Activated gamma-delta T cell treated with anti-CD3 and anti-CD28 coated beads, Interleukin-2, amount 50 U/mL, for 16 hours (primary cell): ENCODE measurements at regions not wholly inside any gene's neighbourhood (a gene's known extent, or its start where the extent isn't known, plus 50 kb on each side); places are given as distances from the start of the nearest gene placed in this dataset.

Experiments used
- DNase-seq: peaks from one replicate; pipeline ENCODE4 v3.0.0-alpha.2; 2020; ENCODE audit warnings: low read depth

DNA sequence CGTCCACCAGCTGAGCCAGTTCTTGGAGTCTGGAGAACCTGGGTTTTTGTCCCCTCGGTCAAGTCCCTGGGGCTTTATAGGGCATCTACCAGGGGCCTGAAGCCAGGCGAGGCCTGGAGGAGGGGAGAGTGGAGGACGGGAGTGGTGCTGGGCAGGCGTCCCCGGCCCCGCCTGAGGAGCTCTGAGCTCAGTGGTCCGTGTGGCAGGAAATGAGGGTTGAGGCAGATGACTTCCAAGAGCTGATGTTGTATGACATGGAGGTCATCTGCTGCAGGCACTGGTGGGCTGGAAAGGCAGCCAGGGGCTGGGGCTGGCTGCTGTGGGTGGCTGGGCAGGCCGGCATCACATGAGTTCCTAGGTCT, 118.5 kb upstream of the HS6ST1 start:
- DNase-seq: no peak

DNA sequence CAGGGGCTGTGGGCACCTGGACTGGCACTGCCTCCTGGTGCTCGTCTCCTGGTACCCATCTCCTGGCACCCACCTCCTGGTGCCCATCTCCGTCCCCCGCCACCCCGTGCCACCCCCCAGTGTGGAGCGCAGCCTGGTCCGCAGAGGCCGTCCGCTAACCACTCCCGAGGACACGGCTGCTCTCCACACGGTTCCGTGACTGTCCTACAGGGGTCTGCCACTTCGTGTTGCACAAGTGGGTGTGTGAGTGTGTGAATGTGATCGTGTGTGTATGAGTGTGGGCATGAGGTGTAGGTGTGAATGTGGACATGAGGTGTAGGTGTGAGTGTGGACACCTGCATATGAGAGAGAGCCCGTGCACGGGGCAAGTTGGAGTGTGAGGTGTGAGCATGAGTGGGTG, 119.4 kb upstream of the HS6ST1 start:
- no peak for DNase-seq

DNA sequence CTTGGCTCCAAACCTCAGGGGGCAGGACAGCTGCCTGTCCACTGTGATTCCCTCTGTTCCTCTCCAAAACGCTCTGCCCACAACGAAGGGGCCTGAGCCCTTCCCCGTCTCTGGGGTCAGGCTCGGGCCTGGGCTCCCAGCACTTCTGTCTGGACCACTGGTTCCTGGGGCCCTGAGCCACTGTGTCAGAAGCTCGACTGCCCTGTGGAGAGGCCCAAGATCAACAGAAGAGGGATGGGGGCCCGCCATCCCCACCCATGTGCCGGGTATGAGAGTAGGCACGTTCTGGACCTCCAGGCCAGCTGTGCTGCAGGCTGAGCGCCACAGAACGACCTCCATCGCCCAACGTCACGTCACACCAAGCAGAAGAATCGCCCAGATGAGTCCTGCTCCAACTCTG, 119.9 kb upstream of the HS6ST1 start:
- no peak for DNase-seq

DNA sequence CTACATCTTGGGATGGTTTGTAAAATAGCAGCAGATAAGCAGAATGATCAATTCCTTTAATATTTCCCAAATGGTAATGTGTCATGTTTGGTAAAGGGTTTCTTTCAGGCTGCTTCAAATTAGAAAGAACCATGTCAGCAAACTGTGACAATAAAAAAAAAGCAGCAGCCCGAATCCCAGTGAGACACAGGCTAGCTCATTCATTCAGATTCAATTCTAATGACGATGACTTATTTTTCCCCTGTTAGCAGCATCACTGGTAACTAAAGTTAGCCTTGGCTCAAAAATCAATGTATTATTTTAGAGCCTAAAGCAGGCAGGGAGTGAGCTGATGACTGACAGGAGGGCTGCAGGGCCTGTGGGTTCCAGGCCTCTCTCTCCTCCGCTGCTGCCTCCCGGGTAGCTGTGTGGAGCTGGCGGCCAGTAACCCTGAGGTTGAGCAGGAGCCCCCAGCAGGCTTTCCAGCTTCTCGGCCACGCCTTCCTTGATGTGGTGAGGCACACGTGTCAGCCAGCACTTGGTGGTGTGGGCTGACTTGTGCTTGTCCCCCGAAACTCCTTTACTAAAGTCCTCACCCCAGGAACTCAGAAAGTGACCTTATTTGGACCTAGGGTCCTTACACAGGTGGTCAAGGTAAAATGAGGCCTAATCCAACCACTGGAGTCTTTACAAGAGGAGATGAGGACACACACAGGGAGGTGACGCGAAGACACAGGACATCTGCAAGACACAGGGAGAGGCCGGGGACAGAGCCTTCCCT, 120.5 kb upstream of the HS6ST1 start:
- no peak for DNase-seq

DNA sequence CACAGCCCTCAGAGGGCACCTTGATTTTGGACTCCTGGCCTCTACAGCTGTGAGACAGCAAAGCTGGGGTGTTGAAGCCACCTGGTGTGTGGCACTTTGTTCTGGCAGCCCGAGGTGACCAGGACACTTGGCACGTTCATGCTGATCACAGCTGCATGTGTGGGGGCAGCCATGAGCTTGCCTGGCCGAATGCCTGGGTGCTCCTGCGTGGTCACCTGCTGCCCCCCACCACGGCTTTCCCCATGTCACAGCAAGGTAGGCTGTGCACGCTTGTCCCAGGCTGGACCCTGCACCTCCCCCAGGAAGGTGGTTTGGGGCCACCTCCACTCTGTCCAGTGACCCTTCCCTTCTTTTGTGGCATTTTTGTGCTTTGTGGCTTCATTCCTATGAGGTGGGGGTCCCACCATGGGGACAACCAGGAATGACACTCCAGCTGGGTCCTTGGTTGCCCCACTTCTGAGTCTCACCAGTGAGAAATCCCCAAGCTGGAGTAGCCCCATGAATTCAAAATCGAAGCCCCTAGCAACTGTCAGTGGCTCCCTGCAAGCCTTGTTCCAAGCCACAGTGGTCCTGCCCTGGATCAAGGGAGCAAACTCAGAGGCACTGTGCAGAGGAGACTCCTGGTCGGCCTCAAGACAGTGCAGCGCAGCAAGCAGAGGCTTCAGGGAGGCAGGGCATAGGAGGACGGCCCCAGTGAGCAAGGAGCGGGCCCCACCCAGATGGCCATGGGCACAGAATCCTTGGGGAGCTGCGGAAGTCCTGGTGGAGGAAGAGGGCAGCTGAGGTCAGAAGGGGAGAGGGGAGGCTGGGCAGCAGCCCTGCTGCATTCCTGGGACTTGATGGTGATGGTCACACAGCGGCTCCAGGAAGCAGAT, 121.4 kb upstream of the HS6ST1 start:
- DNase-seq: no peak

DNA sequence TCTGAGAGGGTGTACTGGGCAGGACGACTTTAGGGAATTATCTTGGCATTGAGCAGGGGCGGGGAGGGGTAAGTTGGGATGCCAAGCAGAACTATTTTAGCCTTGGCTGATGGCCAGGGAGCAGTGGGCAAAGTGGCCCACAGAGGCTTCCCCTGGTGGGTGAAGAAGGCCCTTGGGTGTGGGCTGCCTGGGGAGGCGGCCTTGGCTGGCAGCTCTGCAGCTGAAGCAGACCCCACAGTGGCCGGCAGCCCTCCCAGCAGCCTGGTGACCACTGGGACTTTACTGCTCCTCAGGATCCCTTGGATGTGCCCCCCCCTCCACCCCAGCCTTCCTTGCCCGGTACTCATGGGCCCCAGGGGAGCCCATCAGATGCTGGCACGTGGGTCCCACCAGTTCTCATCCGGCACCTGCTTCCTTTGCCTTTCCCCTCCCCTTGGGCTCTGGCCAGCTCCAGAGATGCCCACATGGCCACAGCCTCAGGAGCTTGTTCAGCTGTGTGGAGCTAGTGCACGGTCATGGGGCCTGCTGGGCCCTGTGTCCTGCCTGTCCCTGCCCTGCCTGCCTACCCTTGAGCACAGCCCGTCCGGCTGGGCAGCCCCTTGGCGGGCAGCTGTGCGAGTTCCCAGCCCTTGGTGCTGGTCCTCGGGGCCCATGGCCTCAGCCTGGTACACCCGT, 122.1 kb upstream of the HS6ST1 start:
- DNase-seq: no peak

DNA sequence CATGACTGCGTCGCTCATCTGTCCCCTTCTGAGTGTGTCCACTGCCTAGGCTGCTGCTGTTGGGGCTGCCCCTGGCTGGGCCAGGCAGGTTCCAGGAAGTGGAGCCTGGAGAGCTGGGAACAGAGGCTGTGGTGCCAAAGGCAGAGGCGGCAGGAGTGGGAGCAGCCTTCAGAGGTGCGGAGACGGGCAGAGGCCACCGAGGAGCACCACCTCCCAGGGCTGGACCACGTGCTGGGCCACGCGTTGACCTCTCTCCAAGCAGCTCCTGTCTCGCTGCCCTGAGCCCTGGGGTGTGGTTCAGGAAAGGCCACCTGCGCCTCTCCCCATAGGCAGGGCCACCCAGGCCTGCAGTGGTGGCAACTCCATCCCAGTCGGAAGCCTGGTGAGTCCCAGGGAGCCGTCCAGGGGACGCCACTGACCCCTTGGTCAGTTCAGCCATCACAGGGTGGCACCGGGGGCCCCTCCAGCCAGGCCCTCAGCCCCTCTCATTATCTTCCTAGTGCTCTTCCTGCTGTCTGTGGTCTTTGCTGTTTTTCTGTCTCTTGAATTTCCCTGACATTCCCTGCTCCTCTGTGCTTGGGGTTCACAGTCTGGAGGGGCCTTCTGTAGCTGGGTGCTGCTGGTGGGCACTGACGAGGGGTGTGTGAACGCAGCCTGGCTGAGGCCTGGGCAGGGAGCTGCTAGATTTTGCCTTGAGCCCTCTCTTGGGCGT, 122.8 kb upstream of the HS6ST1 start:
- DNase-seq: no peak

DNA sequence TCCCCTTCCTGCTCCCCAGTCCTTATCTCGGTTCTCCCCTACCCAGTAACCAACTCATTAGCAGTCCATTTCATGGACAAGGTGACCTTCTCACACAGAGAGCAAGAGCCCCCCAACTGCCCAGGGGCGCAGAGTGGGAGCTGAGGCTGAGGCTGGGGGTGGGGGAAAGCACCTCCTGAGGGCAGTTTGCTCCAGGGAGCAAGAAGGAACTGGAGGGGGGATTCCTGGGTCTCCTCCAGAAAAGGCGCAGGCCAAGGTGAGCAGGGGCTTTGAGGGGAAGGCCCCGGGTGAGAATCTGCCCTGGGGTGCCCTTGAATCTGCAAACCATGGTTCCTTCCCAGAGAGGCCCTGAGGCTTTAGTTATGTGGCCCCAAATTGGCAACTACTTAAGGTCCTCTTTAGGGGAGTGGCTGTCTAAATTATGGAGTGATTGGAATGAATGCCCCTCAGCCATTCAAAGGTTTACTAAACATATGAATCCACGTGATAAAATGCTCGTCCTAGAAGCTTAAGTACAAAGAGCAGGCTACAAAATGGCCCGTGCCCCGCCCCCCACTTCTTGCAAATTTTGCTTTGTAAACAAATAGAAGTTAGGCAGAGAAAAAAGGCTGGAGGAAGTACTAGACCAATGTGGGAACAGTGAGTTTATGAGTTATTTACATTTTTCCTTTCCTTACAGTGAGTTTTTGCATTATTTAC, 123.5 kb upstream of the HS6ST1 start:
- no peak for DNase-seq

DNA sequence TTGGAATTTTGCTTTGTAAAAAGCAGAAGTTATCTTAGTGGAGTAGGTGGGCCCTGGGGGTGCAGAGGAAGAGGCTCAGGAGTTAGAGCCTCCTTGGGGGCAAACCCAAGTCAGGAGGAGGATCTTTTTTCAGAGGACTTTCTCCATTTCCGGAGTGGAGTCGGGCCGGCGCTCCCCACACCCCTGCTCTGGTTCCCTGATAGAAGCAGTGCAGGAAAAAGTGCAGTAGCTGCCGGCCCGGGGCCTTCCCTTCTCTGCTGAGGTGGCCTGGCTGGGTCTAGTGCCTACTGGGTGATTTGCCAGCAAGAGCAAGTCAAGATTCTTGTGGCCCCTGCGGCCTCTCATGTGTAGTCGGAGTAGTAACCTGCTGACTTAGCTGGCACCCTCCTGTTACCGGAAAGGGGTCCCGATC, 124.2 kb upstream of the HS6ST1 start:
- DNase-seq: no peak

DNA sequence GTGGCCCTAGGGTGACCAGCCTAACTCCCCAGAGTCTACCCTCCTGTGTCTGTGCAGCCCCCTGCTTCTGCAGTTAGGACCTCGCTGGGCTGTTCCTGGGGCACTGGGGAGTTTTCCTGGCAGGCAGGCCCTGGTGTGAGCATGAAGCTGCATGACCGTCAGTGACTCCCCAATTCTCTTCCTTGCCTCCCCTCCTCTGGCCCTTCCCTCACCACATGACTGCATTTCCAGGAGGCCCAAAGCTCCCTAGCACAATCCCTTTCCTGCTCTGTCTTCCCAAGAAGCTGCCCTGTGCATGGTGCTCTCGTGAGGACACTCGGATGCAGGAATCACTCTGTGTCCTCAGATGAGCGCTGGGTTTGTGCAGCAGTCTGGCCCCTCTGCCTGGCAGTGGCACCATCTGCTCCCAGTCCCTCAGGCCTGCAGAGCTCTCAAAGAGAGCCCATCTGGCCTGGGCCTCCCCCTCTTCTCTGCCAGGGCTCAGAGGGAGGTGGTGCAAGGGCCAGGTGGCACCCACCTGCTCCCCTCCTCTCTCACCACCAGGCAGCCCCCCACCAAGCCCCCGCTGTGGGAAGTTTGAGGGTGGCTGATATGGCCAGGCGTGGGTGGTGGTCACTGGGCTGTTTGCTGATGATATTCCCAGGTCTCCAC, 125.6 kb upstream of the HS6ST1 start:
- DNase-seq: no peak

DNA sequence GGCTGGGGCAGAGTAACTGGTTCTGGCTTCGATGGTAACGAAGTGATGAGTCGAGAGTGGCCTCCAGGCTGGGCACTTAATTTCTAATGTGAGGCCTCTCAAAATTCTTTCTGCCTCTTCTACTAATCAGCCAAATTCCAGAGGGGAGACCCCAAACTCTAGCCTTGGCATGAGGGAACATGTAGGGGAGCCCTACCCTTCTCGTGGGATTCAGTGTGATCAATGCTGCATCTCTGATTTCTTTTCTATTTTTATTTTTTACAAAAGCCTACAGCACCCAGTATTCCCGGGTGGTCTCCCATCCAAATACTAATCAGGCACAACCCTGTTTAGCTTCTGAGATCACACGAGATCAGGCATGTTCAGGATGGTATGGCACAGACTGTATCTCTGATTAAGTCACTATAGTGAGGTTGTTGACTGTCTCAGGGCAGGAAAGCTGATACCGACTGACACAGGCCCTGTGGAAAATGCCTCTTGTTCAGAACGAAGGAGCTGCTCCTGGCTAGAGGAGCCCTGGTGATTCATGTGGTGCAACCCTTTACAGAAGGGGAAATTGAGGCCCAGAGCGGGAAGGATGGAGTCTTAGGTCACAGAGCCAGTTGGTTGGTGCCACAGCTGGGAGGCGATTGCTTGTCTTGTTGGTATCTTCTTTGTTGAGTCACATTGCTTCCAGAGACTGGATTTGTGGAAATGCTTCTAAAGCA, 126.3 kb upstream of the HS6ST1 start:
- DNase-seq: no peak

DNA sequence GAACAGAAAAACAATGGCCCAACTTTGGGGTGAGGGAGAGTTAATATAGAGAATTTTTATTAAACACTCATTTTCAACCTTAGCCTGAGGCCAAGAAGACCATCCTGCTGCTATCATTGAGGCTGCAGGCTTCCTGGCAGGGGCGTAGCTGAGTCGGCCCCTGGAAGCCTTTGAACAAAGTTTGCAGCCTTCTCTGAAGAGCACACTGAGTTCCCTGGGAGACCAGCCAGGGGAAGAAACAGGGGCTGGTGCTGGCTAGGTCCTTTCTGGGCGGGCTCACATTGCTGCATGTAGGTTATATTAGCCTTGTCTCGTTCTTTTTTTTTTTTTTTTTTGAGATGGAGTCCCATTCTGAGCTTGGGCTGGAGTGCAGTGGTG, 126.8 kb upstream of the HS6ST1 start:
- no peak for DNase-seq

DNA sequence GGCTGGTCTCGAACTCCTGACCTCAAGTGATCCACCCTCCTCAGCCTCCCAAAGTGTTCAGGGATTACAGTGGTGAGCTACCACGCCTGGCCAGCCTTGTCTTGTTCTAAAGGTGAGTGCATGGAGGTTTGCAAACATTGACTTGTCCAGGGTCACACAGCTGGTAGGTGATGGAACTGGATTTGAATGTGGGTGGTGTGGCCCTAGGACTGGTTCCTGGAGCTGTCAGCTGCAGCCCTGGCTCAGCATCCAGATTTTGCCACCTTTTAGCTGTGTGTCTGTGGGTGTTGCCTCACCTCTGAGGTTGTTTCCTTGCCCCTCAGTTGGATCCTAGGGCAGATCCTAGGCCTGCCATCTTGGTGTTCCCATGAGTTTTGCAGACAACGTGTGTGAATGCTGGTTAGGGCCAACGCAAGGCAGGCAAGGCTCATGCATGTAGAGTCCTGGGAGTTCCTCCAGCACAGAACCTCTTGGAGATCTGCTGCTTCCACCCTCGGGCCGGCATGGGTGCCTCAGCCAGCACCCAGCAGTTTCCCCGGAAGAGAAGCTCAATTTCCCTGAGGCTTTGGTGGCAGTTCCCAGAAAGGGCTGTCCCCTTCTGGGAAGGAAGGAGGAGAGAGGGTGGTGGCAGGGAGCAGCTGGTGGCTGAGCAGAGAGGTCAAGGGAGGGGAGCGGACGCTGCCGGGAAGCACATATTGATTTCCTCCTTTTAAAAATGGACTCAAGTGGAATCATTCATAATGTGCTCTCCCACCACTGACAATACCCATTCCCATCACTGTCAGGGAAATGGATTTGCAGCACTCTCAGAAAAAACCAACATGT, 127.6 kb upstream of the HS6ST1 start:
- DNase-seq: no peak

DNA sequence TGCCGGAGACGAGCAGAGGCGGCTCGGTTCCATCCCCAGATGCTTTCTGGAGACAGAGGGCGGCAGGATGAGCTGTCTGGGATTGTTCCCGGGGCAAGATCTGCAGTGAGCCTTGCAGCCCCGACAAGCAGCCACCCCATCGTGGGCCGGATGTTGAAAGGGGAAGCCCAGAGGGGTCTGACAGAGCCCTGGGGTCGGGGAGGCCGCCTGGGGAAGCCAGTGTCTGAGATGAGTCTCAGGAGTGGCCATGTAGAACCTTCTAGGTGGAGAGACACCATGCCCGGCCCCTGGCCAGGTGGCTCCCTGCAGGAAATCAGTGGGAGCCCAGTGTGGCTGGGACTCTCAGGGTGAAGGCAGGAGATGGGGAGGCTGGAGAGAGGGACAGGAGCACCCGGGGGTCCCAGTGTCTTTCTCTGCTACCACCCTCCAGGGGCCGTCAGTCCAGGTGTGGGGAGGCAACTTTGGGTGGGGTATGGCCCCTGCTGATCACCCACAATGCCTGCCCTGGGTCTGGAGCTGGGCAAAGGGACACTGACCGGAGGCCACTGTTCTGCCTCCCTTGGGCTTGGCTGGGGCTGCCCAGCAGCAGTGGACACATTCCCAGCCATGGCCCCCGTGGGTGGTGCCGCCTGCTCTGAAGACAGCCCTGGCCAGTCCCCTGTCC, 128.3 kb upstream of the HS6ST1 start:
- no peak for DNase-seq

DNA sequence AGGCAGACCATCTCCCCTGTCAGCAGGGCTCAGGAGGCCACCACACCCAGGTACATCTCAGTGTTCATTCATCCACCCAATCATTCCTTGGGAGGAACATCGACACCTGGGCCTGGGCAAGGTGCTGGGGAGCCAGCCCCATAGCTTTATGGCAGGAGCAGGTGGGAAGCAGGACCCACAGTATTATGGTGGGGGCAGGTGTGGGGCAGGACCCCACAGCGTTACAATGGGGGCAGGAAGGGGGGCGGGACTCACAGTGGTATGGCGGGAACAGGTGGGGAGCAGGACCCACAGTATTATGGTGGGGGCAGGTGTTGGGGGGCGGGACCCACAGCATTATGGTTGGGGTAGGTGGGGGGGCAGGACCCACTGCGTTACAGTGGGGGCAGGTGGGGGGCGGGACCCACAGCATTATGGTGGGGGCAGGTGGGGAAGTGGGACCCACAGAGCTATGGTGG, 128.9 kb upstream of the HS6ST1 start:
- no peak for DNase-seq

DNA sequence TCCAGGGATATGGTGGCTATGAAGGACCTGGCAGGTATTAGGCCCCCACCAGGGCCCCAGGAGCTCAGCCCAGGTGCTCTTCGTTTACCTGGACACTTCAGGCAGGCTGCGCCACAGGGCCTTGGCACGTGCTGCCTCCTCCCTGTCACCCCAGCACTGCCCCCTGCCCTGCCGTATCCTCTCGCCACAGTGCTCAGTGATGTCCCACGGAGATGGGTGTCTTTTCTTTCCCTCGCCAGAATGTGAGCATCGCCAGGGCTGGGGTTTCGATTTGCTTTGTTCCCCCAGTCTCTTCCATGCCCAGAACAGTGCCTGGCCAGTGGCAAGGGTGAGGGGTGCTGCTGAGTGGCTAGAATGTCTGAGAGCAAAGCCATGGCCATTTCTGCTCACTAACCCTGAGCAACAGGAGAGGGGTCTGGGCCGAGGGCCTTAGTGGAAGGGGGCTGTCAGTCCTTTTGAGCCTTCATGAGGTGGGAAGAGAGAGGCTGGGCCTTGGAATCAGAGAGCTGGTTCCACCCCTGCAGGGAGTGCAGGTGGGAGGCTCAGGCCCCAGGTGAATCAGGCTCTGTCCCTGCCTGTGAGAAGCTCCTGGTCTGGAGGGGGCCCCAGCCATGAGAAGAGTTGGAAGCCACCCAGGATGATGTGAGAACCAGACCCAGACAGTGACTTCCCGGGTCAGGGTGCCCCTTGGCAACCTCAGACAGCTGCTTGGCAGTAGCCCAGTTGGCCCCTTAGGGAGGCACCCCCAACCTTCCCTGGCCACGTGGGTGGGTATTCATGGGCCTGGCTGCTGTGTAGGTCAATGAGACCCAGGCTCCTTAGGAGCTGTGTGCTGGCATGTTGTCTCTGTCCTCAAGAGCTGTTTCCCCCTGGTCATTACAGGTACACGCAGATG, 129.9 kb upstream of the HS6ST1 start:
- no peak for DNase-seq

DNA sequence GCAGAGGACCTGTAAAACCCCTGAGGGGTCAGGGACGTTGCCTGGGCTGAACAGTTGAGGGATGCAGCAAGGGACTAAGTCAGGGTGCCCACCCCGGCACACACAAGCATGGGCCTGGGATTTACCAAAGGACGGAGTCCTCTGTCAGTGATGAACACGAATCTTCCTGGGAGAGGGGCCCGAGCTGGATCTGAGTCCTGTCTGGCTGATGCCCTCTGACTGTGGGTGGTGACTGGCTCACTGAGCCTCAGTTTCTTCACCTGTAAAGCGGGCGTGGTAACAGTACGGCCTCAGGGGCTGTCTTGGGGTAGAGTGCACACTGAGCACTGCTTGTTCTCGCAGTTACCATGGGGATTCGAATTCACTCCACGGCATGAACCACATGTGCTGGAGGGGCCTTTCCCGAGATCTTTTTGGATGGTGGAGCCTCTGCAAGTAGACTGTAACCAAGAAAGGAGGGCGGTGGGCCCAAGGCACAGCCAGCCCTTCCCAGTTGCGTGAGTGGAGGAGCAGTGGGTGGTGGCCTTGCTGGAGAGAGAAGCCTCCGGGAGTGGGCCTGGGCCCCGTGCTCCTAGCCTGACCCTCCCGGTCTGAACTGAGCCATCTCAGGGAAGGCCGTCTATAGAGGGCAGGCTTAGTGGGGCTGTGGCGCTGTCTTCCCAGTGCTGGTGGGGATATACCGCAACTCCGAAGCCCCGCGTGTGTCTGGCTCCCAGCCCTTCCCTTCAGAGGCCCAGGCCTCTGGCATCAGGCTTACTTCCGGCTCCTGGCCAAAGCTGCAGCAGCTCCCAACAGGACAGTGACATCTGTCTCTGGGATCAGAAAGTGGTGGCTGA, 130.8 kb upstream of the HS6ST1 start:
- no peak for DNase-seq
